Fibroblast of villous mesenchyme (primary cell): ENCODE measurements at regions not wholly inside any gene's neighbourhood (a gene's known extent, or its start where the extent isn't known, plus 50 kb on each side); places are given as distances from the start of the nearest gene placed in this dataset.

Source experiments
- DNase-seq: peaks from one replicate; pipeline ENCODE4 v3.0.0-alpha.2; 2010; ENCODE audit warnings: low read depth
- H3K4me3 ChIP-seq: 2 replicates; pipeline ENCODE4 v1.5.1; 2011; ENCODE audit warnings: low read depth, mild to moderate bottlenecking, low read length
- TF ChIP-seq, protein P1 (sequence below): IDR thresholded peaks from 2 replicates; pipeline ENCODE4 v1.5.1; 2012; ENCODE audit warnings: low read depth, mild to moderate bottlenecking, low read length; ENCODE audit not compliant: insufficient read depth

DNA sequence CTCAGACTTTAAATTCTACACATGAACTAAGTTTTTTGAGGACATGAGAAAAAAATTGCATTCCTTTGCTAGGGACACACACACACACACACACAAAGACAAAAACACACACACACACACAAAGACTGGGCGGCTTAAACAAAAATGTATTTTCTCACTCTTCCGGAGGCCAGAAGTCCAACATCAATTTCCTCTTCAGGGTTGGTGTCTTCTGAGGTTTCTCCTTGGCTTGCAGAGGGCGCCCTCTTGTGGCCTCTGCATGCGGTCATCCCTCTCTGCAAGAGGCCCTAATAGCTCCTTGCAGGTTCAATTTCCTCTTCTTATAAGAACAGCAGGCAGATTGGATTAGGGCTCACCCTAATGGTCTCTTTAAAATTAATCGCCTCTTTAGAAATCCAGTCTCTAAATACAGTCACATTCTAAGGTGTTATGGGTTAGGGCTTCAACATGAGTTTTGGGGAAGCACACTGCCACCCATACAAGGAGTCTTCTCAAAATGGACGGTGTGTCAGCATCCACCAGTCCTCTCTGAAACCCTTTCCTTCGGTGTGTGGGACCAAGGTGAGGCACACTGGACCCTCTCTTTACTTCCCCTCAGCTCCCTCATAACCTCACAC lies 61.4 kb downstream of the GPR6 start:
- TF ChIP-seq, protein P1, sequence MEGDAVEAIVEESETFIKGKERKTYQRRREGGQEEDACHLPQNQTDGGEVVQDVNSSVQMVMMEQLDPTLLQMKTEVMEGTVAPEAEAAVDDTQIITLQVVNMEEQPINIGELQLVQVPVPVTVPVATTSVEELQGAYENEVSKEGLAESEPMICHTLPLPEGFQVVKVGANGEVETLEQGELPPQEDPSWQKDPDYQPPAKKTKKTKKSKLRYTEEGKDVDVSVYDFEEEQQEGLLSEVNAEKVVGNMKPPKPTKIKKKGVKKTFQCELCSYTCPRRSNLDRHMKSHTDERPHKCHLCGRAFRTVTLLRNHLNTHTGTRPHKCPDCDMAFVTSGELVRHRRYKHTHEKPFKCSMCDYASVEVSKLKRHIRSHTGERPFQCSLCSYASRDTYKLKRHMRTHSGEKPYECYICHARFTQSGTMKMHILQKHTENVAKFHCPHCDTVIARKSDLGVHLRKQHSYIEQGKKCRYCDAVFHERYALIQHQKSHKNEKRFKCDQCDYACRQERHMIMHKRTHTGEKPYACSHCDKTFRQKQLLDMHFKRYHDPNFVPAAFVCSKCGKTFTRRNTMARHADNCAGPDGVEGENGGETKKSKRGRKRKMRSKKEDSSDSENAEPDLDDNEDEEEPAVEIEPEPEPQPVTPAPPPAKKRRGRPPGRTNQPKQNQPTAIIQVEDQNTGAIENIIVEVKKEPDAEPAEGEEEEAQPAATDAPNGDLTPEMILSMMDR, result peak; percentile 95
- peak; percentile 87 for DNase-seq
- no peak overlapping the region for H3K4me3 ChIP-seq

DNA sequence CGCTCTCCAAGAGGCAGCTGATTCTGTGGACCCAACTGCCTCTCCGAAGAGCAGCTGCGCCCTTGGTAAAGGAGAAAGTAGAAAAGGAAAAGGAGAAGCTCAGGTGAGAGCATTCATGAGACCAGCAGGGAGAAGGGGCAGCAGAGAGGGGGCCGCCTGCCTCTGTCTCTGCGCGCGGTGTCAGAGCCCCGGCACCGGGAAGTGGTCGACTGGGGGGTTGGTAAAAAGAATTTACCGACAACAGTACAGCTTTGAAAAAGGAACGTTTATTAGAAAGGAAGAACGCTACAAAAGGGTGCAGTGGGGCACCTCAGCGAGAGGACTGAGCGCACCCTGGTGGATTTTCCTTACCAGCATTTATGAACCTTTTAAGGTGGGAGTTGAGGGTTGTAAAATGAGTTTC lies 61.9 kb downstream of the GPR6 start:
- peak; percentile 14 for DNase-seq
- TF ChIP-seq, protein P1, result peak; percentile 34
- H3K4me3 ChIP-seq, result peak overlapping the region; percentile 6

DNA sequence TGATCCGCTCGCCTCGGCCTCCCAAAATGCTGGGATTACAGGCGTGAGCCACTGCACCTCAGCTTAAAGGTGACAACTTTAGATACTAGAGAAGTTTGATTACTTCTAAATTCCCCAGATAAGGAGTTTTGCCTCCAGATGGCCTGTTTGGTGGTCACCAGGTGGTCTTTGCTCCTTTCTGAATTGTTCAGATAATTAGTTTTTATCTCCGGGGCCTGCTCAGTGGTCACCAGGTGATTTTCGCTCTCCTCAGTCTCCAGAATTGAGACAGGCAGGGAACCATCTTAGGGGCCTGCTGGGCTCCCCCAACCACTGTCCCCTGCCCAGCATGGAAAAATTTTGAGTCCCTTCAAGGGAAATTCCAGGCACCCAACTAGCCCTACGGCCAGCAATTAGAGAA lies 62.6 kb downstream of the GPR6 start:
- H3K4me3 ChIP-seq, result no peak overlapping the region
- TF ChIP-seq, protein P1, result no peak
- no peak for DNase-seq

DNA sequence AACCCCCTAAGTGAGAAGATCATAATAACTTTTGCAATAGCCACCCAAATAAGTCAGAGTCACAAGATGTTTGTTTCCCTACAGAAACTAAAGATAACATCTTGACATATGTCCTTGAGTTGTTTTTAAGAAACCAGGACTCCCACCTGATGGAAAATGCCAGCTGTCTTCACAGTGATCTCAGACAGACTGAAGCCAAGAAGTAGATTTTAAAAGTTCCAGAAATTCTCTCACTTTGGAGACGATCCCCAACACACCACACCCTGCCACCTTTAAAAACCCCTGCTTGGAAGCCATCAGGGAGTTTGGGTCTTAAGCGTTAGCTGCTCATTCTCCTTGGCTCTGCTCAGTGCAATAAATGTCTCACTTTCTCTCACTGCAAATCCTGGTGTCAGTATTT lies 63.0 kb downstream of the GPR6 start:
- DNase-seq, result peak; percentile 34
- TF ChIP-seq, protein P1, result no peak
- no peak overlapping the region for H3K4me3 ChIP-seq

DNA sequence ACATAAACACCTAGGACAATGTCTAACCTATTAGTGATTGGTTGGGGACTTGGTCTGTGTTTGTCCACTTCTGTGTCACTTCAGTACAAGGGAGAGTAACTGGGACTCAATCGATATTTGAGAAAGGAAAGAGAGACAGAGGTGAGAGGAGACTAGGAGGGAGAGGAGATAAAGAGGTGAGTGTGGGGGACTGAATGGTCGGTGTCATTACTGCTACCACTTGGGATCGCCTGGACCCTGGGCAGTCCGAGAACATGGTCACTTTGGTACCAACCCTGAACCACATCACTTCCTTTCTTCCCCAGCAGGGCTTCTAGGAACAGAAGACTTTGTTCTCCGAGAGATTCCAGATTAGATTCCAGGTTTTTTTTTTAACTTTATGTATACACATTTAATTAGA lies 63.7 kb downstream of the GPR6 start:
- TF ChIP-seq, protein P1, result no peak
- no peak for DNase-seq
- no peak overlapping the region for H3K4me3 ChIP-seq

DNA sequence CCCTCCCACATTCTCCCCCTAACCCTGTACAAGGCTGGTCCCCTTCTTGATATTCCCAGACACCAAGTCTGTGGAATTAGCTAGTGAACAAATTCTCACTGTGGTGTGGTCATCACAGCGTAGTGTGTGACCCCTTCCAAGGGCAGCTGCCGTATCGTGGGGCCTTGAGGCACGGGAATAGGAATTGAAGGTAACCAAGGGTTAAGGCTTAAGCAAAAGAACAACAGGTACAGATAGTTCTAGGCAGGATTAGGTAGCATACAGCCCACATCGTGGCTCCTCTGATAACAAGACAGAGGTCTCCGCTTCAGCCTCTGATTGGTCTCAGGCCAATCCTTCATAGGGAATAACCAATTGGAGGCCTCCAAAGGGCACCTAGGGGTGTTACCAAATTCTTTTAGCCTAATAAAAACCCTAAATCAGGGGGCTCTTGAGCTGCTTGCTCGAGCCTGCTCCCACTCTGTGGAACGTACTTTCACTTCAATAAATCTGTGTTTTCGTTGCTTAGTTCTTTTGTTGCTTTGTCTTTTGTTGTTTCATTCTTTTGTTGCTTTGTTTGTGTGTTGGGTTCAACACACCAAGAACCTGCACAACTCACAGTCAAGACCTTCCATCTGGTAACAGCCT lies 64.7 kb downstream of the GPR6 start:
- H3K4me3 ChIP-seq, result no peak overlapping the region
- TF ChIP-seq, protein P1, result no peak
- DNase-seq, result no peak

DNA sequence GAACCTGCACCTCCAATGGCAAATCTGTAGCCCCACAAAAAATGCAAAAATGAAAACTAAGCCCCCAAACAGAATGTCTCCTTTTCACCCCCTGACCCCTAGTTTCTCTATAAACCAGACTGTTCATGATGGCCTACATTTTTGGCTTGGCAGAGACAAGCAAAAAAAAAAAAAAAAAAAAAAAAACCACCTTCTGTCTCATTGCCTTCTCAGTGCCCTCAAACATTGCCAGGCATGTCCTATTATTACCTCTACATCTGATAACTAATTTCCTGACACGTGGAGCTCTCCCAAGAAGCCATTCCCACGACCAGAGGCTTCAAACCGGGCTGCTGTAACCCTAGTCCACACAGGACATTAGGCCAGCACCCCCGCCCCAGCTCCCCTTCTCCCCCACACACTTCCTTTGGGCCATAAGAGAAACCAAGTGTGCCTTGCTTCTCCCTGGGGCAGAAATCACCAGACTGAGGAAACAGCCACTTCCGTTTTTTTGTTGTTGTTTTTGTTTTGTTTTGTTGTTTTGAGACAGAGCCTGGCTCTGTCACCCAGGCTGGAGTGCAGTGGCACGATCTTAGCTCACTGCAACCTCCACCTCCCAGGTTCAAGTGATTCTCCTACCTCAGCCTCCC lies 65.4 kb downstream of the GPR6 start:
- TF ChIP-seq, protein P1, result no peak
- no peak for DNase-seq
- no peak overlapping the region for H3K4me3 ChIP-seq
